Astrocyte (in vitro differentiated cells and primary cell): ENCODE measurements at regions not wholly inside any gene's neighbourhood (a gene's known extent, or its start where the extent isn't known, plus 50 kb on each side); places are given as distances from the start of the nearest gene placed in this dataset.

Source experiments
- DNase-seq: peaks from one replicate; pipeline ENCODE4 v3.0.0-alpha.2; 2010; ENCODE audit warnings: low read depth
- FAIRE-seq: peaks from 2 replicates; lab custom pipeline; 2011; peaks lifted over from hg19 to GRCh38; lab: Jason Lieb, UNC
- H2AFZ ChIP-seq: 2 replicates; pipeline ENCODE4 v1.6.0; 2012; ENCODE audit warnings: low read depth, low read length, inconsistent platforms
- H3K27ac ChIP-seq: 2 replicates; pipeline ENCODE4 v1.5.1; 2011; ENCODE audit warnings: low read depth, low read length, inconsistent platforms
- H3K27me3 ChIP-seq: 2 replicates; pipeline ENCODE4 v1.6.0; 2011; ENCODE audit warnings: low read length, inconsistent platforms; ENCODE audit not compliant: insufficient read depth
- H3K36me3 ChIP-seq: 2 replicates; pipeline ENCODE4 v1.5.1; 2011; ENCODE audit warnings: low read length, inconsistent platforms; ENCODE audit not compliant: insufficient read depth
- H3K4me1 ChIP-seq: 2 replicates; pipeline ENCODE4 v1.5.1; 2011; ENCODE audit warnings: low read length, inconsistent platforms; ENCODE audit not compliant: insufficient read depth
- H3K4me2 ChIP-seq: 2 replicates; pipeline ENCODE4 v1.6.0; 2012; ENCODE audit warnings: low read length, inconsistent platforms
- H3K4me3 ChIP-seq: 2 replicates; pipeline ENCODE4 v1.5.1; 2011; ENCODE audit warnings: low read depth, mild to moderate bottlenecking, low read length, inconsistent platforms; ENCODE audit not compliant: insufficient read depth
- H3K79me2 ChIP-seq: 2 replicates; pipeline ENCODE4 v1.6.0; 2012; ENCODE audit warnings: mild to moderate bottlenecking, low read length, inconsistent platforms; ENCODE audit not compliant: insufficient read depth
- H3K9ac ChIP-seq: 2 replicates; pipeline ENCODE4 v1.6.0; 2012; ENCODE audit warnings: mild to moderate bottlenecking, low read length, inconsistent platforms
- H3K9me3 ChIP-seq: 2 replicates; pipeline ENCODE4 v1.5.1; 2012; ENCODE audit warnings: low read depth, mild to moderate bottlenecking, low read length, inconsistent platforms; ENCODE audit not compliant: insufficient read depth
- H4K20me1 ChIP-seq: 2 replicates; pipeline ENCODE4 v1.6.0; 2012; ENCODE audit warnings: low read length, inconsistent platforms; ENCODE audit not compliant: insufficient read depth
- H3K27ac Mint-ChIP-seq: one replicate; pipeline ENCODE4 v1.8.0; 2021; ENCODE audit warnings: mild to moderate bottlenecking, mixed read lengths; ENCODE audit not compliant: unreplicated experiment
- H3K27me3 Mint-ChIP-seq: one replicate; pipeline ENCODE4 v1.8.0; 2021; ENCODE audit warnings: low read depth, mixed read lengths; ENCODE audit not compliant: unreplicated experiment
- H3K36me3 Mint-ChIP-seq: one replicate; pipeline ENCODE4 v1.8.0; 2021; ENCODE audit warnings: low read depth, mixed read lengths; ENCODE audit not compliant: unreplicated experiment
- H3K4me1 Mint-ChIP-seq: one replicate; pipeline ENCODE4 v1.8.0; 2021; ENCODE audit warnings: low read depth, mixed read lengths; ENCODE audit not compliant: unreplicated experiment
- H3K4me3 Mint-ChIP-seq: one replicate; pipeline ENCODE4 v1.8.0; 2021; ENCODE audit warnings: mild to moderate bottlenecking, moderate library complexity, mixed read lengths; ENCODE audit not compliant: unreplicated experiment
- H3K9me3 Mint-ChIP-seq: one replicate; pipeline ENCODE4 v1.8.0; 2021; ENCODE audit warnings: mild to moderate bottlenecking, mixed read lengths; ENCODE audit not compliant: unreplicated experiment
- EZH2 ChIP-seq: IDR thresholded peaks from 2 replicates; pipeline ENCODE4 v1.6.1; 2012; ENCODE audit warnings: mild to moderate bottlenecking, low read length, inconsistent platforms; ENCODE audit not compliant: insufficient read depth
- TF ChIP-seq, protein P1 (sequence below): IDR thresholded peaks from 2 replicates; pipeline ENCODE4 v1.5.1; 2011; ENCODE audit warnings: low read depth, mild to moderate bottlenecking, inconsistent platforms, low read length, moderate library complexity; ENCODE audit not compliant: insufficient read depth

DNA sequence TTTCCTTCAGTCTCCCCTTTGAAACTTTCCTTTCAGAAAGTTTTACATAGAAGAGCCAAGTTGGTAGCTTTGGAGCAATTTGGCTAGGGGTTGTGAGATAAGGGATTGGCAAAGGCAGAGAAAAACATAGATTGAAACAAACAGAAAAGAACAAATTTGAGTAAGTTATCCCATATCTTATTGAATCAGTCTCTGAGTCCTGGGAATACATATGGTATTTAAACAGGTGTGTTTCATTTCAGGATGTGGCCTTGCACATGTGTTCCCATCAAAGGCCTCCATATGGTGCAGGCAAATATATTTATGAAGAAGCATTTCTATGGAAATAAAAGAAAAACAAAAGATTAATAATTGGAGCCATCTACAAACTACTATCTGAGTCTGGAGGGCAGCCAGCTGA, 227.9 kb upstream of the ZFP42 start:
- no peak for DNase-seq
- no peaks in the 10 kb centered on the region for H3K4me1 ChIP-seq
- H4K20me1 ChIP-seq, result no peaks in the 10 kb centered on the region
- H3K4me3 ChIP-seq, result no peak overlapping the region
- Mint-ChIP-seq H3K4me3 (no peak overlapping the region), H3K9me3 (peaks cover 4% of the 10 kb centered on the region), H3K36me3 (no peaks in the 10 kb centered on the region), H3K4me1 (no peaks in the 10 kb centered on the region), H3K27me3 (no peaks in the 10 kb centered on the region), H3K27ac (no peak overlapping the region)
- no peak overlapping the region for H3K9ac ChIP-seq
- H3K4me2 ChIP-seq, result no peak overlapping the region
- H3K27ac ChIP-seq, result no peak overlapping the region
- peaks cover 3% of the 10 kb centered on the region for H3K9me3 ChIP-seq
- TF ChIP-seq, protein P1, sequence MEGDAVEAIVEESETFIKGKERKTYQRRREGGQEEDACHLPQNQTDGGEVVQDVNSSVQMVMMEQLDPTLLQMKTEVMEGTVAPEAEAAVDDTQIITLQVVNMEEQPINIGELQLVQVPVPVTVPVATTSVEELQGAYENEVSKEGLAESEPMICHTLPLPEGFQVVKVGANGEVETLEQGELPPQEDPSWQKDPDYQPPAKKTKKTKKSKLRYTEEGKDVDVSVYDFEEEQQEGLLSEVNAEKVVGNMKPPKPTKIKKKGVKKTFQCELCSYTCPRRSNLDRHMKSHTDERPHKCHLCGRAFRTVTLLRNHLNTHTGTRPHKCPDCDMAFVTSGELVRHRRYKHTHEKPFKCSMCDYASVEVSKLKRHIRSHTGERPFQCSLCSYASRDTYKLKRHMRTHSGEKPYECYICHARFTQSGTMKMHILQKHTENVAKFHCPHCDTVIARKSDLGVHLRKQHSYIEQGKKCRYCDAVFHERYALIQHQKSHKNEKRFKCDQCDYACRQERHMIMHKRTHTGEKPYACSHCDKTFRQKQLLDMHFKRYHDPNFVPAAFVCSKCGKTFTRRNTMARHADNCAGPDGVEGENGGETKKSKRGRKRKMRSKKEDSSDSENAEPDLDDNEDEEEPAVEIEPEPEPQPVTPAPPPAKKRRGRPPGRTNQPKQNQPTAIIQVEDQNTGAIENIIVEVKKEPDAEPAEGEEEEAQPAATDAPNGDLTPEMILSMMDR, result no peak
- no peak for TF ChIP-seq EZH2
- no peak for FAIRE-seq
- no peaks in the 10 kb centered on the region for H3K27me3 ChIP-seq
- no peak overlapping the region for H2AFZ ChIP-seq
- H3K79me2 ChIP-seq, result no peaks in the 10 kb centered on the region
- no peaks in the 10 kb centered on the region for H3K36me3 ChIP-seq

DNA sequence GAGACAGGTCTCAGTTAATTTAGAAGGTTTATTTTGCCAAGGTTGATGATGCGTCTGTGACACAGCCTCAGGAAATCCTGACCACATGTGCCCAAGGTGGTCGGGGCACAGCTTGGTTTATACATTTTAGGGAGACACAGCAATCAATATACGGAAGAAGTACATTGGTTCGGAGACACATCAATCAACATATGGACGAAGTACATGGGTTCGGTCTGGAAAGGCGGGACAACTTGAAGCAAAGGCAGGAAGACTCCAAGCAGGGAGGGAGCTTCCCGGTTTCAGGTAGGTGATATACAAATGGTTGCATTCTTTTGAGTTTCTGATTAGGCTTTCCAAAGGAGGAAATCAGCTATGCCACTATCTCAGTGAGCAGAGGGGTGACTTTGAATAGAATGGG, 225.2 kb upstream of the ZFP42 start:
- Mint-ChIP-seq H3K36me3 (no peaks in the 10 kb centered on the region), H3K27me3 (no peaks in the 10 kb centered on the region), H3K9me3 (peaks cover 3% of the 10 kb centered on the region), H3K4me1 (no peaks in the 10 kb centered on the region), H3K27ac (no peak overlapping the region), H3K4me3 (no peak overlapping the region)
- no peak overlapping the region for H3K4me3 ChIP-seq
- H3K27me3 ChIP-seq, result no peaks in the 10 kb centered on the region
- no peak for DNase-seq
- H3K9me3 ChIP-seq, result no peaks in the 10 kb centered on the region
- no peak overlapping the region for H3K9ac ChIP-seq
- TF ChIP-seq EZH2, result no peak
- TF ChIP-seq, protein P1, result no peak
- FAIRE-seq, result no peak
- H3K36me3 ChIP-seq, result no peaks in the 10 kb centered on the region
- H4K20me1 ChIP-seq, result no peaks in the 10 kb centered on the region
- no peak overlapping the region for H2AFZ ChIP-seq
- no peaks in the 10 kb centered on the region for H3K4me1 ChIP-seq
- H3K79me2 ChIP-seq, result no peaks in the 10 kb centered on the region
- H3K27ac ChIP-seq, result no peak overlapping the region
- H3K4me2 ChIP-seq, result no peak overlapping the region

DNA sequence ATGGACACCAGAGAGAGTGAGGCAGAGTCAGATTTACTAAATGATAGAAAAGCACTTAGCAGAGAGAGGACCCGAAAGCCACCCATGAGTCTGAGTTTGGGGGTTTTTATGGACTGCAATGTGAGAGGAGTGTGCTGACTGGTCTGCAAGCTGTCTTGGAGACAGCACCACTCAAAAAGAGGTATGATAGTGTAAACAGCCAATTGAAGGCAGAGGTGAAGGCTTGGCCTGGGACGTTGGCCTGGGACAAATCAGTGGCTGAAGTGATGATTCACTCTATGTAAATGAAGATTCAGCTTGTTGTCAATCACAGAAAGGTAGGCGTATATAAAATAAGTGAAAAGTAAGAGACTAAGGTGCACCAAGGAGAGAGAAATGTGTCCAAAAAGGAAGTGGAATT, 217.6 kb upstream of the ZFP42 start:
- Histone ChIP-seq H3K79me2 (no peaks in the 10 kb centered on the region), H3K4me2 (no peak overlapping the region), H2AFZ (no peak overlapping the region), H3K9ac (no peak overlapping the region), H3K36me3 (no peaks in the 10 kb centered on the region), H3K27me3 (no peaks in the 10 kb centered on the region), H4K20me1 (no peaks in the 10 kb centered on the region), H3K4me1 (no peaks in the 10 kb centered on the region), H3K9me3 (no peaks in the 10 kb centered on the region), H3K4me3 (no peak overlapping the region), H3K27ac (no peak overlapping the region)
- Mint-ChIP-seq H3K4me3 (no peak overlapping the region), H3K36me3 (no peaks in the 10 kb centered on the region), H3K4me1 (no peaks in the 10 kb centered on the region), H3K27ac (no peak overlapping the region), H3K27me3 (no peaks in the 10 kb centered on the region), H3K9me3 (no peaks in the 10 kb centered on the region)
- TF ChIP-seq EZH2, result no peak
- TF ChIP-seq, protein P1, result no peak
- FAIRE-seq (no peak), DNase-seq (no peak)
